ENCODE measurements at regions not wholly inside any gene's neighbourhood (a gene's known extent, or its start where the extent isn't known, plus 50 kb on each side); places are given as distances from the start of the nearest gene placed in this dataset.
A peak's percentile ranks its signal among the peaks of the same experiment; 100 is the strongest.

DNA sequence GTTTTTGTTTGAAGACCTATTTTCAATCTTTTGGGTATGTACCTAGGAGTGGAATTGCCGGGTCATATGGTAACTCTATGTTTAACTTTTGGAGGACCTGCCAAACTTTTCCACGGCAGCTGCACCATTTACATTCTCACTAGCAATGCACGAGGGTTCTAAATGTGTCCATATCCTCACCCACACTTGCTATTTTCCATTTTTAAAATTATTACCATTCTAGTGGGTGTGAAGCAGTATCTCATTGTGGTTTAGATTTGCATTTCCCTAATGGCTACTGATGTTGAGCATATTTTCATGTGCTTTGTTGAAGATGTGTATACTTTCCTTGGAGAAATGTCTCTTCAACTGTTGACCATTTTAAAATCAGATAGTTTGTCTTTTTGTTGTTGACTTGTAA, 60.3 kb upstream of the HAPSTR1 start:
- no peaks in the 10 kb centered on the region for H3K9me3 ChIP-seq (ENCODE audit: control insufficient read depth, low read length)
- H3K4me1 ChIP-seq, result no peaks in the 10 kb centered on the region
- H3K27me3 ChIP-seq (ENCODE audit: control insufficient read depth, insufficient read depth, low read length), result no peaks in the 10 kb centered on the region
- no peak overlapping the region for H3K27ac ChIP-seq
- H3K4me2 ChIP-seq (ENCODE audit: low read length), result no peak overlapping the region
- H3K36me3 ChIP-seq (ENCODE audit: control insufficient read depth, insufficient read depth, low read length), result no peaks in the 10 kb centered on the region
- H3K9ac ChIP-seq, result no peak overlapping the region
- no peak overlapping the region for H3K4me3 ChIP-seq (ENCODE audit: low read depth, low read length)
- no peak overlapping the region for H2AFZ ChIP-seq
- H3K79me2 ChIP-seq, result no peaks in the 10 kb centered on the region
- TF ChIP-seq, protein P1, sequence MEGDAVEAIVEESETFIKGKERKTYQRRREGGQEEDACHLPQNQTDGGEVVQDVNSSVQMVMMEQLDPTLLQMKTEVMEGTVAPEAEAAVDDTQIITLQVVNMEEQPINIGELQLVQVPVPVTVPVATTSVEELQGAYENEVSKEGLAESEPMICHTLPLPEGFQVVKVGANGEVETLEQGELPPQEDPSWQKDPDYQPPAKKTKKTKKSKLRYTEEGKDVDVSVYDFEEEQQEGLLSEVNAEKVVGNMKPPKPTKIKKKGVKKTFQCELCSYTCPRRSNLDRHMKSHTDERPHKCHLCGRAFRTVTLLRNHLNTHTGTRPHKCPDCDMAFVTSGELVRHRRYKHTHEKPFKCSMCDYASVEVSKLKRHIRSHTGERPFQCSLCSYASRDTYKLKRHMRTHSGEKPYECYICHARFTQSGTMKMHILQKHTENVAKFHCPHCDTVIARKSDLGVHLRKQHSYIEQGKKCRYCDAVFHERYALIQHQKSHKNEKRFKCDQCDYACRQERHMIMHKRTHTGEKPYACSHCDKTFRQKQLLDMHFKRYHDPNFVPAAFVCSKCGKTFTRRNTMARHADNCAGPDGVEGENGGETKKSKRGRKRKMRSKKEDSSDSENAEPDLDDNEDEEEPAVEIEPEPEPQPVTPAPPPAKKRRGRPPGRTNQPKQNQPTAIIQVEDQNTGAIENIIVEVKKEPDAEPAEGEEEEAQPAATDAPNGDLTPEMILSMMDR (IDR thresholded peaks at IDR 0.05), result no peak

DNA sequence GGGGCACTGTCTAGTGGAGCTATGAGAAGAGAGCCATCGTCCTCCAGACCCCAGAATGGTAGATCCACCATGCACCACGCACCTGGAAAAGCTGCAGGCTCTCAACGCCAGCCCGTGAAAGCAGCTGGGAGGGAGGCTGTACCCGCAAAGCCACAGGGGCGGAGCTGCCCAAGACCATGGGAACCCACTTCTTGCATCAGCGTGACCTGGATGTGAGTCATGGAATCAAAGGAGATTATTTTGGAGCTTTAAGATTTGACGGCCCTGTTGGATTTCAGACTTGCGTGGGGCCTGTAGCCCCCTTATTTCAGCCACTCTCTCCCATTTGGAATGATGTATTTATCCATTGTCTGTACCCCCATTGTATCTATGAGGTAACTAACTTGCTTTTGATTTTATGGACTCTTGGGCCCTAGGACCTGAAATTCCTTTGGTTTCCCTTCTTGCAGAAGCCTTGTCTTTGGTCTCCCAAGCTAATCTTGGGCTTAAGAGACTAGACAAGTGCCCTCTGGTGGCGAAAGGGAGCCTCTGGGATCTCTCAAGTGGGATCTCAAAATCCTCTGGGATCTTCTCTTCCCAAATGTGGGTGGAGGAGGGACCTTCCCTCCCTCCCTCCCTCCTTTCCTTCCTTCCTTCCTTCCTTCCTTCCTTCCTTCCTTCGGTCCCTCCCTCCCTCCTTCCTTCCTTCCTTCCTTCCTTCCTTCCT, 58.2 kb upstream of the HAPSTR1 start:
- H3K27me3 ChIP-seq (ENCODE audit: control insufficient read depth, insufficient read depth, low read length), result no peaks in the 10 kb centered on the region
- H3K27ac ChIP-seq, result no peak overlapping the region
- H3K9ac ChIP-seq, result no peak overlapping the region
- H3K4me1 ChIP-seq, result no peaks in the 10 kb centered on the region
- H3K4me3 ChIP-seq (ENCODE audit: low read depth, low read length), result no peak overlapping the region
- no peak overlapping the region for H2AFZ ChIP-seq
- no peaks in the 10 kb centered on the region for H3K9me3 ChIP-seq (ENCODE audit: control insufficient read depth, low read length)
- no peaks in the 10 kb centered on the region for H3K79me2 ChIP-seq
- H3K36me3 ChIP-seq (ENCODE audit: control insufficient read depth, insufficient read depth, low read length), result no peaks in the 10 kb centered on the region
- TF ChIP-seq, protein P1 (IDR thresholded peaks at IDR 0.05), result peak; percentile 49
- H3K4me2 ChIP-seq (ENCODE audit: low read length), result no peak overlapping the region

DNA sequence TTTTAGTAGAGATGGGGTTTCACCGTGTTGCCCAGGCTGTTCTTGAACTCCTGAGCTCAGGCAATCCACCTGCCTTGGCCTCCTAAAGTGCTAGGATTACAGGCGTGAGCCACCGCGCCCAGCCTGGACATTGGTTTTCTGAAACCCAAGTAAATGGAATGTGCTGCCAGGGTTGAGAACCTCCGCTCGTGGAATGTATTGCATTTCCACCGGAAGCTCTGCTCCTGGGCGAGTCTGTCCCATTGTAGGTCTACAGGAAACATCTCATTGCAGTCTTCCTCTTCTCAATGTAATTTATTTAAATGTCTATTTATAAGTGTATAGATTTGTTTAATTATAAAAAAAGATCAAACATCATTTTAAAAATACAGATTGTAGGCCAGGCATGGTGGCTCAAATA, 57.4 kb upstream of the HAPSTR1 start:
- no peaks in the 10 kb centered on the region for H3K36me3 ChIP-seq (ENCODE audit: control insufficient read depth, insufficient read depth, low read length)
- no peaks in the 10 kb centered on the region for H3K79me2 ChIP-seq
- no peak overlapping the region for H3K27ac ChIP-seq
- H3K9ac ChIP-seq, result no peak overlapping the region
- H3K4me3 ChIP-seq (ENCODE audit: low read depth, low read length), result no peak overlapping the region
- no peaks in the 10 kb centered on the region for H3K4me1 ChIP-seq
- TF ChIP-seq, protein P1 (IDR thresholded peaks at IDR 0.05), result no peak
- H3K9me3 ChIP-seq (ENCODE audit: control insufficient read depth, low read length), result no peaks in the 10 kb centered on the region
- H2AFZ ChIP-seq, result no peak overlapping the region
- no peak overlapping the region for H3K4me2 ChIP-seq (ENCODE audit: low read length)
- no peaks in the 10 kb centered on the region for H3K27me3 ChIP-seq (ENCODE audit: control insufficient read depth, insufficient read depth, low read length)

DNA sequence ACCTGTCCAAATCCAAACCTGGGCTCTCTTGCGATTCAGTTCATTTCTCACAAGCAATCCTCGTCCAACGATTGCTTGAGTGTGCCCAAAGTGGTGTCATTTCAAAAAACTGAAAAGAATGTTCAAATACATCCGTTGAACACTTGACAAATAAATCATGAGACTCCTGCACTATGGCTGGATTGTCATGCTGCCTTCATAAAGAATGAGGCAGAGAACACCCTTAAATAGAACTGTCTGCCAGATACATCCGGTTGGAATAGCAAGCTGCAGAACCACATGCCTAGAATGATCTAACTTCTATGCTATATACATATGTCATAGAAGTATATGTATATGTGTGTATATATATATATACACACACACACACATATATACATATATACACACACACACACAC, 55.4 kb upstream of the HAPSTR1 start:
- Histone ChIP-seq H3K79me2 (no peaks in the 10 kb centered on the region), H3K27ac (no peak overlapping the region), H3K9ac (no peak overlapping the region), H3K9me3 (ENCODE audit: control insufficient read depth, low read length) (no peaks in the 10 kb centered on the region), H3K4me1 (no peaks in the 10 kb centered on the region), H3K4me3 (ENCODE audit: low read depth, low read length) (no peak overlapping the region), H3K4me2 (ENCODE audit: low read length) (no peak overlapping the region), H2AFZ (no peak overlapping the region), H3K27me3 (ENCODE audit: control insufficient read depth, insufficient read depth, low read length) (no peaks in the 10 kb centered on the region), H3K36me3 (ENCODE audit: control insufficient read depth, insufficient read depth, low read length) (no peaks in the 10 kb centered on the region)
- TF ChIP-seq, protein P1 (IDR thresholded peaks at IDR 0.05), result no peak

DNA sequence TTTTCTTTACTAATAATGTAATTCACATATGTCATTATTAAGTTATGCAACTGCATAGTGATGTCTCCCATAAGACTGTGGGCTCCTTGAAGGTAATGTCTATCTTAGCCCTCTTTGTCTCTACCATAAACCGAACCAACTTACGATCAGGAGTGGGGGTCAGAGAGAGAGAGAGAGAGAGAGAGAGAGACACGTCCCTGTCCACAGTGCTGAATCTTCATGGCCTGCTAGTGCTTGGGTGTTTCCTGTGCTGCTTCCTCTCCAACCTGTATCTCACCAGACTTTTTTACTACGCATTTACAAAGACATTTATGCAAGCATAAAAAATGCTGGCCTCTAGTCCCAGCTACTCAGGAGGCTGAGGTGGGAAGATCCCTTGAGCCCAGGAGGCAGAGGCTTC, 52.2 kb upstream of the HAPSTR1 start:
- no peaks in the 10 kb centered on the region for H3K36me3 ChIP-seq (ENCODE audit: control insufficient read depth, insufficient read depth, low read length)
- no peaks in the 10 kb centered on the region for H3K9me3 ChIP-seq (ENCODE audit: control insufficient read depth, low read length)
- H2AFZ ChIP-seq, result no peak overlapping the region
- H3K4me1 ChIP-seq, result no peaks in the 10 kb centered on the region
- H3K79me2 ChIP-seq, result no peaks in the 10 kb centered on the region
- H3K27ac ChIP-seq, result no peak overlapping the region
- H3K9ac ChIP-seq, result no peak overlapping the region
- H3K4me3 ChIP-seq (ENCODE audit: low read depth, low read length), result no peak overlapping the region
- H3K4me2 ChIP-seq (ENCODE audit: low read length), result no peak overlapping the region
- no peaks in the 10 kb centered on the region for H3K27me3 ChIP-seq (ENCODE audit: control insufficient read depth, insufficient read depth, low read length)
- TF ChIP-seq, protein P1 (IDR thresholded peaks at IDR 0.05), result no peak
